CD4-positive, alpha-beta memory T cell (primary cell): ENCODE measurements at regions not wholly inside any gene's neighbourhood (a gene's known extent, or its start where the extent isn't known, plus 50 kb on each side); places are given as distances from the start of the nearest gene placed in this dataset.

Experiments used
- CTCF ChIA-PET: fragments of 350-600 bp; sonication (Branson Sonifier 250); formaldehyde crosslinking; loops from one replicate; lab custom pipeline; 2021; ENCODE audit warnings: inconsistent platforms; ENCODE audit not compliant: partially characterized antibody; lab: Charles Lee
- POLR2A ChIA-PET: fragments of 350-600 bp; sonication (Branson Sonifier 250); formaldehyde crosslinking; loops from one replicate; lab custom pipeline; 2021; ENCODE audit not compliant: partially characterized antibody; lab: Charles Lee
- DNase-seq, 5 donors: peaks; one replicate each; pipeline versions ENCODE4 v3.0.0 to v3.0.0-alpha.2; 2020 to 2022; ENCODE audit warnings: mixed read lengths in 1 of 5
- H3K27ac ChIP-seq: one replicate; pipeline ENCODE4 v1.7.0; 2013; ENCODE audit warnings: low read depth, low read length
- H3K27me3 ChIP-seq: 2 replicates; pipeline ENCODE4 v1.7.0; 2013; ENCODE audit warnings: mild to moderate bottlenecking, low read length, moderate library complexity; ENCODE audit not compliant: insufficient read depth
- H3K36me3 ChIP-seq: 2 replicates; pipeline ENCODE4 v1.7.0; 2013; ENCODE audit warnings: mild to moderate bottlenecking, low read length, moderate library complexity; ENCODE audit not compliant: insufficient read depth
- H3K4me1 ChIP-seq: 2 replicates; pipeline ENCODE4 v1.7.0; 2013; ENCODE audit warnings: mild to moderate bottlenecking, low read length, moderate library complexity; ENCODE audit not compliant: insufficient read depth
- H3K4me3 ChIP-seq, 2 donors: one replicate each; pipeline ENCODE4 v1.7.0; 2013; ENCODE audit warnings: low read length in 2 of 2, mild to moderate bottlenecking in 1 of 2
- H3K9me3 ChIP-seq, 2 donors: one replicate each; pipeline ENCODE4 v1.7.0; 2013; ENCODE audit warnings: low read length in 2 of 2, control low read depth in 1 of 2; ENCODE audit not compliant: control insufficient read depth in 1 of 2
- H3K27ac Mint-ChIP-seq, 7 donors: one replicate each; pipeline ENCODE4 v1.8.0; 2020 to 2021; ENCODE audit warnings: mixed read lengths in 7 of 7, mild to moderate bottlenecking in 6 of 7, inconsistent platforms in 3 of 7, moderate library complexity in 3 of 7
- H3K27me3 Mint-ChIP-seq, 2 donors: one replicate each; pipeline ENCODE4 v1.8.0; 2020 to 2021; ENCODE audit warnings: mixed read lengths in 2 of 2
- H3K36me3 Mint-ChIP-seq, 2 donors: one replicate each; pipeline ENCODE4 v1.8.0; 2020 to 2021; ENCODE audit warnings: mixed read lengths in 2 of 2, inconsistent platforms in 1 of 2, mild to moderate bottlenecking in 1 of 2
- H3K4me1 Mint-ChIP-seq, 4 donors: one replicate each; pipeline ENCODE4 v1.8.0; 2020 to 2021; ENCODE audit warnings: mixed read lengths in 4 of 4, mild to moderate bottlenecking in 1 of 4
- H3K4me3 Mint-ChIP-seq, 8 donors: one replicate each; pipeline ENCODE4 v1.8.0; 2020 to 2021; ENCODE audit warnings: mixed read lengths in 8 of 8, mild to moderate bottlenecking in 7 of 8, moderate library complexity in 6 of 8, inconsistent platforms in 3 of 8
- H3K9me3 Mint-ChIP-seq, 8 donors: one replicate each; pipeline ENCODE4 v1.8.0; 2020 to 2021; ENCODE audit warnings: mixed read lengths in 8 of 8, mild to moderate bottlenecking in 5 of 8, inconsistent platforms in 3 of 8, moderate library complexity in 1 of 8
- intact Hi-C: fragments of 100-400 bp; cut with micrococcal nuclease; formaldehyde crosslinking; loops from one replicate; pipeline ENCODE4 v1.15.1; 2023

DNA sequence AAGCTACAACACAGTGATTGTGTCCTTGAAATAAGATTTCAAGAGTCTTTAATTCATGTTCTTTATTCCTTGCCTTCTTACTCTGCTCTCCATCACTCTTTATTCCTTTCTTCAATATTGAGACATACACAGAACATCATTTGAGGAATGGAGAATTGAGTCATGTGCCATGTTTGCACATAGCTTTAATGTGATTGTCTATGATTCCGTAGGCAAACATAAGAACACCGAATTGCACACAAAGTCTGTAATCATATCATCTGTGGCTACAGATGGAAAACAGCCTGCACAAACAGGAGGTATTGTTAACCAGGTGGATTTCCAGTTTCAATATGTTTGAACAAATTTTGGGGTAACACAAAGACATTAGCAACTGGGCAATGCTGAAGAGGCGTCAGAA, 571.6 kb upstream of the GJE1 start:
- no peak for DNase-seq
- peaks cover 5% of the 10 kb centered on the region for H3K4me1 ChIP-seq
- no peaks in the 10 kb centered on the region for H3K36me3 ChIP-seq
- peaks cover 4 to 16% (median 12%) of the 10 kb centered on the region in 4 donors for H3K4me1 Mint-ChIP-seq
- H3K9me3 Mint-ChIP-seq = no peaks in the 10 kb centered on the region
- POLR2A ChIA-PET = no interaction called here
- H3K4me3 Mint-ChIP-seq = peak overlapping the region in 1 of 8 donors; percentile 50
- no peaks in the 10 kb centered on the region for H3K9me3 ChIP-seq
- no peak overlapping the region for H3K27ac Mint-ChIP-seq
- no peaks in the 10 kb centered on the region for H3K27me3 ChIP-seq
- CTCF ChIA-PET = interaction anchor here (0.7 to 1.7 kb wide), 4 partner anchors 22 to 1628 kb away, joined by 3 to 5 read pairs (median 4); no protein-coding TSS in a partner anchor
- no peak overlapping the region for H3K27ac ChIP-seq
- no peaks in the 10 kb centered on the region for H3K36me3 Mint-ChIP-seq
- intact Hi-C loops = loop anchor here (5.0 kb wide), 1 partner anchor 1679 kb away; no protein-coding TSS in a partner anchor
- H3K4me3 ChIP-seq = no peak overlapping the region
- H3K27me3 Mint-ChIP-seq = peaks cover 0 to 2% of the 10 kb centered on the region in 2 donors

DNA sequence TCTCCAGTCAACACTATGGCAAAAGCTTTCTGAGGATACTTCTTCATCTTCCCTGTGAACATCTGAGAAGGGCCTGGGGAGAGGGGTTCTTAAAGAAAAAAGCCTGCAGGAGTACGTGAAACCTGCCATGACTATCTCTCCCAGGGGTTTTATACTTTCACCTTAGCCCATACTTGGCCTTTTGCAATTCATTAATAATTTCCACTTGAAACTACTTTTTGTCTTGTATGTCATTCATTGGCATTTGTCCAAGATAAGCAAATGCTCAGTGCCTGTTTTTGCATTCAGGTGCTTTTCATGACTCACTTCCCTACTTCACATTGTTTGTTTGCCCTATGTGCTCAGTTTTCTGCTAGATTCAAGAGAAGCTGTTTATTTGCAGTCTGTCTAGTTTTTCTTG, 580.3 kb upstream of the GJE1 start:
- POLR2A ChIA-PET = no interaction called here
- Histone ChIP-seq H3K27me3 (no peaks in the 10 kb centered on the region), H3K4me3 (no peak overlapping the region), H3K36me3 (no peaks in the 10 kb centered on the region), H3K9me3 (no peaks in the 10 kb centered on the region), H3K27ac (no peak overlapping the region), H3K4me1 (peaks cover 4% of the 10 kb centered on the region)
- Mint-ChIP-seq H3K9me3 (peaks cover 0 to 19% (median 15%) of the 10 kb centered on the region in 8 donors), H3K27me3 (peaks cover 0 to 1% of the 10 kb centered on the region in 2 donors), H3K4me1 (peaks cover 0 to 3% (median under 1%) of the 10 kb centered on the region in 4 donors), H3K4me3 (no peak overlapping the region), H3K36me3 (no peaks in the 10 kb centered on the region), H3K27ac (no peak overlapping the region)
- peak in 2 of 5 donors; percentile 4 to 9 for DNase-seq
- CTCF ChIA-PET = no interaction called here
- intact Hi-C loops = no loop called here

DNA sequence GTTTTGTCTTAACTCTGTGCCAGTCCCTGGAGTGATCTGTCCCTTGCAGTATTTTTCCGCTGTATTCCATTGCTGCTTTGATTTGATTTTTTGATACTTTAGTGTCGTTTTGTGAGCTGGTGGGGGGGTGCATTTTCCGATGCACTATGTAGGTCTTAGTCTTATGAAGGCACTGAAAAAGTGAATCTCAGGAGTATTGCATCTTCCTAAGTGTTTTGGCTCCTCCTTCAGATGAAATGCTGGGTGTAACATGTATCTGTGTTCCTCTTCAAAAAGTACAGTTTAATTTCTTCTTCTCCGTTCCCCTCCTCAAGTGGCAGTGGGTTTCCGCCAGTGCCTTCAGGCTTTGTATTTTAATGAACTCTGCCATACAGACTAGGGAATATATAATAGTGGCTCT, 580.7 kb upstream of the GJE1 start:
- peaks cover 0 to 1% of the 10 kb centered on the region in 2 donors for H3K27me3 Mint-ChIP-seq
- H3K9me3 Mint-ChIP-seq = peaks cover 0 to 19% (median 15%) of the 10 kb centered on the region in 8 donors
- no peak overlapping the region for H3K4me3 Mint-ChIP-seq
- Histone ChIP-seq H3K4me1 (peaks cover 4% of the 10 kb centered on the region), H3K27ac (no peak overlapping the region), H3K9me3 (no peaks in the 10 kb centered on the region), H3K4me3 (no peak overlapping the region), H3K27me3 (no peaks in the 10 kb centered on the region), H3K36me3 (no peaks in the 10 kb centered on the region)
- POLR2A ChIA-PET = no interaction called here
- H3K27ac Mint-ChIP-seq = no peak overlapping the region
- intact Hi-C loops = no loop called here
- CTCF ChIA-PET = no interaction called here
- no peaks in the 10 kb centered on the region for H3K36me3 Mint-ChIP-seq
- H3K4me1 Mint-ChIP-seq = peaks cover 0 to 3% (median under 1%) of the 10 kb centered on the region in 4 donors
- DNase-seq = no peak

DNA sequence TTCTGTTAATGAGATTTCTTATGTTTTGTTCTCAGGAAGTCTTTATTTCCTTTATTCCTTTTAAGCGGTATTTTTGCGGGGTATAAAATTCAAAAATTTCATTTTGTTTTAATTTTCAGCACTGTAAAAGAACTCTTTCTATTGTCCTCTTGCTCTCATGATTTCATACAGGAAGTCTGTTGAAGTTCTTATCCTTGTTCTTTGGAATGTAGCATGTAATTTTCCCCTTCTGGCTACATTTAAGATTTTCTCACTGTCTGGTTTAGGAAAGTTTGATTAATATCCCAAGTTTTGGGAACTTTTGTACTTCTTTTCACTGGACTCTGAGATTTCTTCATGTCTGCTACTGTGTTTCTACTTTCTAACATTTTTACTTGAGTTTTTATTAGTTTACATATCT, 581.4 kb upstream of the GJE1 start:
- H3K4me1 Mint-ChIP-seq = peaks cover 0 to 3% (median under 1%) of the 10 kb centered on the region in 4 donors
- DNase-seq = no peak
- no peaks in the 10 kb centered on the region for H3K36me3 ChIP-seq
- no peak overlapping the region for H3K27ac Mint-ChIP-seq
- H3K9me3 Mint-ChIP-seq = peaks cover 0 to 19% (median 15%) of the 10 kb centered on the region in 8 donors
- H3K27me3 Mint-ChIP-seq = peaks cover 0 to 1% of the 10 kb centered on the region in 2 donors
- no peak overlapping the region for H3K4me3 Mint-ChIP-seq
- ChIA-PET POLR2A (no interaction called here), CTCF (no interaction called here)
- intact Hi-C loops = no loop called here
- H3K4me3 ChIP-seq = no peak overlapping the region
- H3K9me3 ChIP-seq = no peaks in the 10 kb centered on the region
- no peaks in the 10 kb centered on the region for H3K36me3 Mint-ChIP-seq
- no peak overlapping the region for H3K27ac ChIP-seq
- peaks cover 4% of the 10 kb centered on the region for H3K4me1 ChIP-seq
- no peaks in the 10 kb centered on the region for H3K27me3 ChIP-seq

DNA sequence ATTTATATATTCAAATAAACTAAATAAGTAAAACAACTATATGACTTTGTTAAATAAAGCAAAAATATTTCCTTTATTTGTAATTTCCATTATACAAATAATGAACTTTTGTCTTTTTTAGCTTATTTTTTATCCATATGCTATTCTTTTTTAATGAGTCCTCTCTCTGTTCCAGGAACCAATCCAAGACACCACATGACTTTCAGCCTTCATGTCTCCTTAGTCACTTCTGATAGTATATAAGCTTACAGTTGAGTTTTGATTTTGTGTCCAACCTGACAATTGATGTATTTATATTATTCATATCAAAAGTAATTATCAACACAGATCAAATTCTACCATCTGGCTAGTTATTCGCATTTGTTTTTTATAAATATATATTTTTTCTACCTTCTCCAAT, 582.3 kb upstream of the GJE1 start:
- Histone ChIP-seq H3K4me3 (no peak overlapping the region), H3K27me3 (no peaks in the 10 kb centered on the region), H3K36me3 (no peaks in the 10 kb centered on the region), H3K4me1 (peaks cover 4% of the 10 kb centered on the region), H3K9me3 (no peaks in the 10 kb centered on the region), H3K27ac (no peak overlapping the region)
- ChIA-PET POLR2A (no interaction called here), CTCF (no interaction called here)
- DNase-seq = no peak
- Mint-ChIP-seq H3K36me3 (no peaks in the 10 kb centered on the region), H3K9me3 (peaks cover 0 to 19% (median 16%) of the 10 kb centered on the region in 8 donors), H3K27ac (no peak overlapping the region), H3K4me1 (peaks cover 0 to 3% (median under 1%) of the 10 kb centered on the region in 4 donors), H3K4me3 (no peak overlapping the region), H3K27me3 (peaks cover 0 to 1% of the 10 kb centered on the region in 2 donors)
- intact Hi-C loops = no loop called here

DNA sequence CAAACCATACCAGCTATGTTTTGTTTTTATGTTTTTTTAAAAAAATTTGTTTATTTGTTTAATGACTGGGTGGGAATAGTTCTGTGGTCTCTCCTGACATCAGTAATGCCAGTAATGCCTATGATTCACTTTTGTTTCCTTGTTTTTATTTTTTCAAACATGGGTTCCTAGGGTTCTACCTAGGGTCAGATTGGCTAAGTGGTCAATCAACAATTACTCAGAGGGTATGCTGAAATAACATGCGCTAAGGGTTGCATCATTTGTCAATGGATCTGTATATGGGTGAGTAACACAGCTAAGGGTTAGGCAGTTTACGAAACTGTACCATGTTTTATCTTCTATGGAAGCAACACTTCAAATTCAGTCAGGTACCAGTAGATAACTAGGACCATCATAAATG, 583.8 kb upstream of the GJE1 start:
- Histone ChIP-seq H3K9me3 (no peaks in the 10 kb centered on the region), H3K36me3 (no peaks in the 10 kb centered on the region), H3K27ac (no peak overlapping the region), H3K4me1 (peaks cover 2% of the 10 kb centered on the region), H3K4me3 (no peak overlapping the region), H3K27me3 (no peaks in the 10 kb centered on the region)
- Mint-ChIP-seq H3K27me3 (peaks cover 0 to 1% of the 10 kb centered on the region in 2 donors), H3K27ac (no peak overlapping the region), H3K36me3 (no peaks in the 10 kb centered on the region), H3K9me3 (peaks cover 0 to 19% (median 16%) of the 10 kb centered on the region in 8 donors), H3K4me1 (peaks cover 0 to 1% (median 0%) of the 10 kb centered on the region in 4 donors), H3K4me3 (no peak overlapping the region)
- intact Hi-C loops = no loop called here
- no peak for DNase-seq
- ChIA-PET CTCF (no interaction called here), POLR2A (no interaction called here)

DNA sequence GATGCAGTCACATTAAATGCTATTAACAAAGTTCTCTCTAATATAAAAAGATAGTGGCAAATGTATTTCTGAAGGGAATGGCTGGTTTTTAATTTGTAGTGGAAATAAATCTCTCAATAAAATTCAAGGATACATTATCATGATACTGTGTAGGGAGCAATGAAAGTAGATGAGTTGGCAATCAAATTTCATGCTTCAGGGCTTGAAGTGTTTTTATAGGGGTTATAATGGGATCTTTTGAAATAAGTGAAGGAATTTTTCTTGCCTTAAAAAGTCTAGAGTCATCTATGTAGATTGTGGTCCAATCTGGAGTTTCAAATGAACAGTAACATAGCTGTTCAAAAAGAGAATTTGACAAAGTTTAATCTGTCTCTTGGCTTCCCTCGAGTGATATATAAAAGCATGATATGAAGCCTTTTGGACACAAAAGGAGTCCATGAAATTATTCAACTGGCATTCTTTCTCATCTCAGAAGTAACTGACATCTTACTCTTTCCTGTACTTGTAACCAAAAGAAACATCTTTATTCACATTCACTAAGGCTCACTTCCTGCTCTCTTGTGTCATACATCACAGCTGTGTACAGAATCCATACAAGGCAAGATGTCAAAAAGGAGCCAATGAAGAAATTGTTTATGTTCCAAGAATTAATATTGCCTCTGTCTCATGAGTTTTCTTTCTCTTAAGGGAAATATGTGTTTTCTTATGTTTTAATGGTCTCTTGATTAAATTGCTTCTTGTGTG, 591.0 kb upstream of the GJE1 start:
- Histone ChIP-seq H3K4me3 (no peak overlapping the region), H3K36me3 (no peaks in the 10 kb centered on the region), H3K4me1 (no peaks in the 10 kb centered on the region), H3K9me3 (no peaks in the 10 kb centered on the region), H3K27ac (no peak overlapping the region), H3K27me3 (no peaks in the 10 kb centered on the region)
- DNase-seq = no peak
- intact Hi-C loops = no loop called here
- Mint-ChIP-seq H3K36me3 (no peaks in the 10 kb centered on the region), H3K9me3 (peaks cover 0 to 2% (median 0%) of the 10 kb centered on the region in 8 donors), H3K4me1 (peaks cover 0 to 4% (median 1%) of the 10 kb centered on the region in 4 donors), H3K27me3 (no peaks in the 10 kb centered on the region), H3K27ac (peak overlapping the region in 1 of 7 donors; percentile 6), H3K4me3 (no peak overlapping the region)
- ChIA-PET CTCF (no interaction called here), POLR2A (no interaction called here)
